ENCODE measurements at regions not wholly inside any gene's neighbourhood (a gene's known extent, or its start where the extent isn't known, plus 50 kb on each side); places are given as distances from the start of the nearest gene placed in this dataset.
"Not testable (repeated sequence)": the region's sequence is repeated elsewhere in the genome, so short reads cannot be mapped to it uniquely, and the experiment has no call there.

GRCh38 chr3:71982506-71983258, 197.7 kb upstream of the PROK2 start:
- H4K5ac ChIP-seq (ENCODE audit: low read depth, low read length); H2BK5ac ChIP-seq (ENCODE audit: low read depth, low read length, poor library complexity, severe bottlenecking); H2AK9ac ChIP-seq (replicated peaks; ENCODE audit: low read depth, low read length, poor library complexity); H3K9me1 ChIP-seq (ENCODE audit: insufficient read depth, low read length); dilution Hi-C loops (cut with HindIII; ENCODE audit: low sequenced_read_pairs, unreplicated experiment); H2AK5ac ChIP-seq (ENCODE audit: low read depth, low read length); H3K27ac ChIP-seq (ENCODE audit: insufficient read depth, low read length); H3K4me3 ChIP-seq (ENCODE audit: insufficient read depth, low read depth, low read length); H3K79me1 ChIP-seq (ENCODE audit: low read depth in 1 of 2, low read length in 2 of 2); H2BK15ac ChIP-seq (ENCODE audit: low read depth, low read length); H2BK120ac ChIP-seq (ENCODE audit: low read depth, low read length); intact Hi-C loops (cut with micrococcal nuclease); CTCF ChIA-PET; H3K4ac ChIP-seq (ENCODE audit: low read depth, low read length); H3K18ac ChIP-seq (ENCODE audit: low read depth, low read length); H2AFZ ChIP-seq (replicated peaks; ENCODE audit: low read length, poor library complexity); BruUV-seq (replicated peaks); H3K14ac ChIP-seq (replicated peaks; ENCODE audit: low read depth, low read length); H4K20me1 ChIP-seq (ENCODE audit: insufficient read depth, low read length); H4K91ac ChIP-seq (ENCODE audit: insufficient read depth, low read depth, low read length); ATAC-seq (ENCODE audit: low read depth); H3K9ac ChIP-seq (ENCODE audit: low read depth, low read length); in situ Hi-C loops (cut with MboI; ENCODE audit: low sequenced_read_pairs); H3K36me3 ChIP-seq (ENCODE audit: control insufficient read depth, insufficient read depth, low read length); H3K56ac ChIP-seq (ENCODE audit: extremely low read depth, insufficient read depth, low read length); POLR2A ChIA-PET (ENCODE audit: unreplicated experiment); H3K9me3 ChIP-seq (ENCODE audit: control insufficient read depth, insufficient read depth, low read length); H3K23ac ChIP-seq (ENCODE audit: low read depth, low read length); H3K4me2 ChIP-seq (ENCODE audit: low read depth, low read length); H4K8ac ChIP-seq (ENCODE audit: low read depth in 2 of 2, low read length in 2 of 2); H3K27me3 ChIP-seq (ENCODE audit: control insufficient read depth, insufficient read depth, low read length); H3K4me1 ChIP-seq (ENCODE audit: control insufficient read depth, insufficient read depth, low read length): not testable (repeated sequence)
- WGBS, 2 experiments (ENCODE audit: extremely low coverage in 2 of 2, insufficient read length in 1 of 2) = 33% methylated on average over 3 of the region's 9 CpGs; no CpG with 5 or more reads in 1 of the 2 experiments
- H2BK20ac ChIP-seq (ENCODE audit: low read depth, low read length) = 0 out of 2 replicates have a peak overlapping the region, but pooled peaks have one; percentile 35
- 0 out of 2 replicates have a peak, but pooled peaks have one; percentile 25 for TF ChIP-seq FOS (IDR thresholded peaks at IDR 0.05; ENCODE audit: low read depth, low read length)
- peak; percentile 76 for DNase-seq

Measured in IMR-90 (cell line).